ENCODE measurements at regions not wholly inside any gene's neighbourhood (a gene's known extent, or its start where the extent isn't known, plus 50 kb on each side); places are given as distances from the start of the nearest gene placed in this dataset.

- 94 to 100% methylated on average over 2 of the region's 2 CpGs for WGBS, 2 experiments (ENCODE audit: insufficient coverage in 1 of 2, insufficient read length in 1 of 2)
- Histone ChIP-seq H3K4me3 (ENCODE audit: low read length) (no peak overlapping the region), H3K36me3 (ENCODE audit: control insufficient read depth, insufficient read depth, low read length) (no peaks in the 10 kb centered on the region), H3K9ac (ENCODE audit: extremely low read depth, low read length, poor library complexity, severe bottlenecking) (no peak overlapping the region), H3K27me3 (ENCODE audit: control insufficient read depth, insufficient read depth, low read length, poor library complexity, severe bottlenecking) (no peaks in the 10 kb centered on the region), H3K4me1 (ENCODE audit: control insufficient read depth, insufficient read depth, low read length) (no peaks in the 10 kb centered on the region), H3K27ac (ENCODE audit: low read depth, low read length) (no peak overlapping the region), H3K9me3 (ENCODE audit: control insufficient read depth, low read length) (no peaks in the 10 kb centered on the region)
- H3K27me3 Mint-ChIP-seq (ENCODE audit: insufficient read depth) = no peaks in the 10 kb centered on the region
- H3K36me3 Mint-ChIP-seq (ENCODE audit: low read depth) = no peaks in the 10 kb centered on the region
- no peaks in the 10 kb centered on the region for H3K9me3 Mint-ChIP-seq
- TF ChIP-seq, protein P1, sequence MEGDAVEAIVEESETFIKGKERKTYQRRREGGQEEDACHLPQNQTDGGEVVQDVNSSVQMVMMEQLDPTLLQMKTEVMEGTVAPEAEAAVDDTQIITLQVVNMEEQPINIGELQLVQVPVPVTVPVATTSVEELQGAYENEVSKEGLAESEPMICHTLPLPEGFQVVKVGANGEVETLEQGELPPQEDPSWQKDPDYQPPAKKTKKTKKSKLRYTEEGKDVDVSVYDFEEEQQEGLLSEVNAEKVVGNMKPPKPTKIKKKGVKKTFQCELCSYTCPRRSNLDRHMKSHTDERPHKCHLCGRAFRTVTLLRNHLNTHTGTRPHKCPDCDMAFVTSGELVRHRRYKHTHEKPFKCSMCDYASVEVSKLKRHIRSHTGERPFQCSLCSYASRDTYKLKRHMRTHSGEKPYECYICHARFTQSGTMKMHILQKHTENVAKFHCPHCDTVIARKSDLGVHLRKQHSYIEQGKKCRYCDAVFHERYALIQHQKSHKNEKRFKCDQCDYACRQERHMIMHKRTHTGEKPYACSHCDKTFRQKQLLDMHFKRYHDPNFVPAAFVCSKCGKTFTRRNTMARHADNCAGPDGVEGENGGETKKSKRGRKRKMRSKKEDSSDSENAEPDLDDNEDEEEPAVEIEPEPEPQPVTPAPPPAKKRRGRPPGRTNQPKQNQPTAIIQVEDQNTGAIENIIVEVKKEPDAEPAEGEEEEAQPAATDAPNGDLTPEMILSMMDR (conservative IDR thresholded peaks at IDR 0.05) = no peak
- no peaks in the 10 kb centered on the region for H3K4me1 Mint-ChIP-seq
- H3K27ac Mint-ChIP-seq = no peak overlapping the region
- DNase-seq = no peak
- H3K4me3 Mint-ChIP-seq = no peak overlapping the region
These were observed 79.3 kb downstream of the PTCHD4 start for GRCh38 chr6:48031711-48032110.

GRCh38 chr6:48027704-48028435, 83.1 kb downstream of the PTCHD4 start:
- no peaks in the 10 kb centered on the region for H3K4me1 Mint-ChIP-seq
- peak overlapping the region; percentile 50 for H3K27ac Mint-ChIP-seq
- no peaks in the 10 kb centered on the region for H3K27me3 ChIP-seq (ENCODE audit: control insufficient read depth, insufficient read depth, low read length, poor library complexity, severe bottlenecking)
- H3K4me1 ChIP-seq (ENCODE audit: control insufficient read depth, insufficient read depth, low read length) = no peaks in the 10 kb centered on the region
- no peak overlapping the region for H3K4me3 Mint-ChIP-seq
- no peaks in the 10 kb centered on the region for H3K27me3 Mint-ChIP-seq (ENCODE audit: insufficient read depth)
- TF ChIP-seq, protein P1 (conservative IDR thresholded peaks at IDR 0.05) = no peak
- no peak for DNase-seq
- H3K27ac ChIP-seq (ENCODE audit: low read depth, low read length) = no peak overlapping the region
- WGBS, 2 experiments (ENCODE audit: insufficient coverage in 1 of 2, insufficient read length in 1 of 2) = 70 to 92% methylated on average over 4 to 8 of the region's 8 CpGs
- no peaks in the 10 kb centered on the region for H3K36me3 ChIP-seq (ENCODE audit: control insufficient read depth, insufficient read depth, low read length)
- no peaks in the 10 kb centered on the region for H3K36me3 Mint-ChIP-seq (ENCODE audit: low read depth)
- no peak overlapping the region for H3K9ac ChIP-seq (ENCODE audit: extremely low read depth, low read length, poor library complexity, severe bottlenecking)
- H3K4me3 ChIP-seq (ENCODE audit: low read length) = no peak overlapping the region
- H3K9me3 ChIP-seq (ENCODE audit: control insufficient read depth, low read length) = no peaks in the 10 kb centered on the region
- H3K9me3 Mint-ChIP-seq = no peaks in the 10 kb centered on the region

- Histone ChIP-seq H3K27ac (ENCODE audit: low read depth, low read length) (no peak overlapping the region), H3K4me3 (ENCODE audit: low read length) (no peak overlapping the region), H3K9ac (ENCODE audit: extremely low read depth, low read length, poor library complexity, severe bottlenecking) (no peak overlapping the region), H3K27me3 (ENCODE audit: control insufficient read depth, insufficient read depth, low read length, poor library complexity, severe bottlenecking) (no peaks in the 10 kb centered on the region), H3K36me3 (ENCODE audit: control insufficient read depth, insufficient read depth, low read length) (no peaks in the 10 kb centered on the region), H3K4me1 (ENCODE audit: control insufficient read depth, insufficient read depth, low read length) (no peaks in the 10 kb centered on the region), H3K9me3 (ENCODE audit: control insufficient read depth, low read length) (no peaks in the 10 kb centered on the region)
- H3K36me3 Mint-ChIP-seq (ENCODE audit: low read depth) = no peaks in the 10 kb centered on the region
- no peak for DNase-seq
- no peak overlapping the region for H3K4me3 Mint-ChIP-seq
- 71 to 86% methylated on average over 1 to 3 of the region's 3 CpGs for WGBS, 2 experiments (ENCODE audit: insufficient coverage in 1 of 2, insufficient read length in 1 of 2)
- no peaks in the 10 kb centered on the region for H3K27me3 Mint-ChIP-seq (ENCODE audit: insufficient read depth)
- H3K4me1 Mint-ChIP-seq = no peaks in the 10 kb centered on the region
- no peak overlapping the region for H3K27ac Mint-ChIP-seq
- TF ChIP-seq, protein P1 (conservative IDR thresholded peaks at IDR 0.05) = no peak
- no peaks in the 10 kb centered on the region for H3K9me3 Mint-ChIP-seq
These were observed 86.0 kb downstream of the PTCHD4 start for GRCh38 chr6:48024956-48025355.
